Testis (tissue), 2 donors: ENCODE measurements at regions not wholly inside any gene's neighbourhood (a gene's known extent, or its start where the extent isn't known, plus 50 kb on each side); places are given as distances from the start of the nearest gene placed in this dataset.

Source experiments
- DNase-seq: peaks from one replicate; pipeline ENCODE4 v3.0.0-alpha.2; 2019
- H3K27ac ChIP-seq, 2 donors: fragments of 200-600 bp; sonication (generic); one replicate each; pipeline ENCODE4 v1.5.1; 2019
- H3K27me3 ChIP-seq: fragments of 200-600 bp; sonication (generic); one replicate; pipeline ENCODE4 v1.5.1; 2019
- H3K36me3 ChIP-seq: fragments of 200-600 bp; sonication (generic); one replicate; pipeline ENCODE4 v1.5.1; 2017; ENCODE audit warnings: low read depth; ENCODE audit errors: missing control alignments
- H3K4me1 ChIP-seq: fragments of 200-600 bp; sonication (generic); one replicate; pipeline ENCODE4 v1.5.1; 2019
- H3K4me3 ChIP-seq, 2 donors: fragments of 200-600 bp; sonication (generic); one replicate each; pipeline ENCODE4 v1.5.1; 2017 to 2019
- H3K9me3 ChIP-seq: fragments of 200-600 bp; sonication (generic); one replicate; pipeline ENCODE4 v1.5.1; 2017
- CTCF ChIP-seq, 3 experiments: fragments of 450-650 bp in 2 of 3; fragments of 200-600 bp in 1 of 3; sonication (generic) in 1 of 3; IDR thresholded peaks; one replicate each; pipeline ENCODE4 v1.5.1; 2016 to 2019; ENCODE audit warnings: antibody characterized with exemption in 3 of 3, mild to moderate bottlenecking in 2 of 3, moderate library complexity in 1 of 3
- POLR2A ChIP-seq: fragments of 450-650 bp; IDR thresholded peaks from one replicate; pipeline ENCODE4 v1.6.1; 2017; ENCODE audit warnings: antibody characterized with exemption, mild to moderate bottlenecking, moderate library complexity
- WGBS, 2 donors: methylation state at CpG; one replicate each; pipeline ENCODE4 v1.1.5; 2018; 5-methylcytosine and 5-hydroxymethylcytosine counted together
- intact Hi-C: fragments of 100-400 bp; cut with DNase I; formaldehyde crosslinking; loops from one replicate; pipeline ENCODE4 v1.15.1; 2023; ENCODE audit warnings: low total_unique reads

GRCh38 chr12:131491155-131491554, 219.7 kb upstream of the SFSWAP start:
- no peaks in the 10 kb centered on the region for H3K27me3 ChIP-seq

GRCh38 chr12:131491916-131492490, 218.9 kb upstream of the SFSWAP start:
- Histone ChIP-seq H3K27ac (no peak overlapping the region), H3K9me3 (no peaks in the 10 kb centered on the region), H3K4me1 (no peaks in the 10 kb centered on the region), H3K4me3 (no peak overlapping the region), H3K27me3 (no peaks in the 10 kb centered on the region), H3K36me3 (no peaks in the 10 kb centered on the region)
- no peak for DNase-seq
- 61 to 75% methylated on average over 3 of the region's 3 CpGs for WGBS, 2 donors
- intact Hi-C loops: no loop called here
- TF ChIP-seq CTCF (IDR thresholded peaks at IDR 0.05) (no peak), POLR2A (no peak)

More at GRCh38 chr12:131491155-131491554, 219.7 kb upstream of the SFSWAP start:
- H3K4me3 ChIP-seq: no peak overlapping the region
- no peak overlapping the region for H3K27ac ChIP-seq
- WGBS, 2 donors: 86 to 100% methylated on average over 1 of the region's 1 CpG
- TF ChIP-seq POLR2A (no peak), CTCF (IDR thresholded peaks at IDR 0.05) (no peak)
- no peaks in the 10 kb centered on the region for H3K9me3 ChIP-seq
- H3K36me3 ChIP-seq: no peaks in the 10 kb centered on the region
- no peaks in the 10 kb centered on the region for H3K4me1 ChIP-seq
- intact Hi-C loops: no loop called here
- DNase-seq: no peak

GRCh38 chr12:131493068-131493826, 217.6 kb upstream of the SFSWAP start:
- H3K36me3 ChIP-seq: no peaks in the 10 kb centered on the region
- TF ChIP-seq CTCF (IDR thresholded peaks at IDR 0.05) (no peak), POLR2A (no peak)
- intact Hi-C loops: no loop called here
- H3K4me3 ChIP-seq: peak overlapping the region; percentile 9 to 29
- WGBS, 2 donors: 53 to 68% methylated on average over 13 to 14 of the region's 34 CpGs
- no peaks in the 10 kb centered on the region for H3K4me1 ChIP-seq
- no peaks in the 10 kb centered on the region for H3K9me3 ChIP-seq
- DNase-seq: peak; percentile 85
- no peak overlapping the region for H3K27ac ChIP-seq
- no peaks in the 10 kb centered on the region for H3K27me3 ChIP-seq

- Histone ChIP-seq H3K4me1 (no peaks in the 10 kb centered on the region), H3K27me3 (no peaks in the 10 kb centered on the region), H3K27ac (no peak overlapping the region), H3K9me3 (no peaks in the 10 kb centered on the region), H3K36me3 (no peaks in the 10 kb centered on the region), H3K4me3 (no peak overlapping the region)
- 77 to 80% methylated on average over 6 to 18 of the region's 24 CpGs for WGBS, 2 donors
- DNase-seq: no peak
- intact Hi-C loops: no loop called here
- TF ChIP-seq CTCF (IDR thresholded peaks at IDR 0.05) (no peak), POLR2A (no peak)
Measured at GRCh38 chr12:131494216-131494615, 216.7 kb upstream of the SFSWAP start.
